ENCODE measurements at regions not wholly inside any gene's neighbourhood (a gene's known extent, or its start where the extent isn't known, plus 50 kb on each side); places are given as distances from the start of the nearest gene placed in this dataset.
"Not testable (repeated sequence)": the region's sequence is repeated elsewhere in the genome, so short reads cannot be mapped to it uniquely, and the experiment has no call there.

GRCh38 chrX:95953564-95953963 lies 731.1 kb upstream of the DIAPH2 start:
- Histone ChIP-seq H3K4me1 (replicated peaks in 1 of 2) (no peaks in the 10 kb centered on the region), H3K27me3 (no peaks in the 10 kb centered on the region), H3K9me3 (replicated peaks in 1 of 3) (no peaks in the 10 kb centered on the region), H3K27ac (no peak overlapping the region), H3K4me3 (no peak overlapping the region), H3K36me3 (replicated peaks in 1 of 2) (no peaks in the 10 kb centered on the region)
- TF ChIP-seq CTCF (IDR thresholded peaks at IDR 0.05) = no peak
- TF ChIP-seq POLR2A (IDR thresholded peaks at IDR 0.05) = no peak
- DNase-seq = no peak
- intact Hi-C loops (cut with DNase I) = no loop called here
- 33 to 53% (median 46%) methylated on average over 2 of the region's 2 CpGs for WGBS, 4 donors

- TF ChIP-seq POLR2A (IDR thresholded peaks at IDR 0.05) (no peak), CTCF (IDR thresholded peaks at IDR 0.05) (no peak)
- Histone ChIP-seq H3K27me3 (no peaks in the 10 kb centered on the region), H3K27ac (no peak overlapping the region), H3K9me3 (replicated peaks in 1 of 3) (no peaks in the 10 kb centered on the region), H3K36me3 (replicated peaks in 1 of 2) (no peaks in the 10 kb centered on the region), H3K4me1 (replicated peaks in 1 of 2) (no peaks in the 10 kb centered on the region), H3K4me3 (no peak overlapping the region)
- WGBS, 4 donors = 47 to 62% (median 60%) methylated on average over 1 of the region's 1 CpG
- intact Hi-C loops (cut with DNase I) = no loop called here
- no peak for DNase-seq
Measured at GRCh38 chrX:95956745-95957144, 727.9 kb upstream of the DIAPH2 start.

GRCh38 chrX:95973456-95974095 lies 711.1 kb upstream of the DIAPH2 start:
- intact Hi-C loops (cut with DNase I); H3K4me1 ChIP-seq (replicated peaks in 1 of 2); H3K27me3 ChIP-seq; H3K4me3 ChIP-seq; DNase-seq; H3K27ac ChIP-seq; H3K9me3 ChIP-seq (replicated peaks in 1 of 3); H3K36me3 ChIP-seq (replicated peaks in 1 of 2): not testable (repeated sequence)
- 72 to 83% (median 76%) methylated on average over 9 of the region's 9 CpGs for WGBS, 4 donors

- intact Hi-C loops (cut with DNase I) = no loop called here
- no peak for DNase-seq
- TF ChIP-seq POLR2A (IDR thresholded peaks at IDR 0.05) = no peak
- TF ChIP-seq CTCF (IDR thresholded peaks at IDR 0.05) = no peak
- Histone ChIP-seq H3K36me3 (replicated peaks in 1 of 2) (no peaks in the 10 kb centered on the region), H3K4me3 (no peak overlapping the region), H3K27me3 (no peaks in the 10 kb centered on the region), H3K27ac (no peak overlapping the region), H3K4me1 (replicated peaks in 1 of 2) (no peaks in the 10 kb centered on the region), H3K9me3 (replicated peaks in 1 of 3) (no peaks in the 10 kb centered on the region)
- WGBS, 4 donors = 68 to 85% (median 70%) methylated on average over 4 of the region's 4 CpGs
Measured at GRCh38 chrX:95974096-95974470, 710.6 kb upstream of the DIAPH2 start.

- TF ChIP-seq POLR2A (IDR thresholded peaks at IDR 0.05) = no peak
- no peak for TF ChIP-seq CTCF (IDR thresholded peaks at IDR 0.05)
- Histone ChIP-seq H3K4me3 (no peak overlapping the region), H3K4me1 (replicated peaks in 1 of 2) (no peaks in the 10 kb centered on the region), H3K9me3 (replicated peaks in 1 of 3) (no peaks in the 10 kb centered on the region), H3K27ac (no peak overlapping the region), H3K27me3 (no peaks in the 10 kb centered on the region), H3K36me3 (replicated peaks in 1 of 2) (no peaks in the 10 kb centered on the region)
- no peak for DNase-seq
- intact Hi-C loops (cut with DNase I) = no loop called here
- WGBS, 4 donors = 77 to 83% (median 82%) methylated on average over 3 to 5 of the region's 5 CpGs
Measured at GRCh38 chrX:95974890-95975289, 709.8 kb upstream of the DIAPH2 start.

Measured in adrenal gland (tissue), 9 donors.